ENCODE measurements at regions not wholly inside any gene's neighbourhood (a gene's known extent, or its start where the extent isn't known, plus 50 kb on each side); places are given as distances from the start of the nearest gene placed in this dataset.

- H3K4me3 ChIP-seq (replicated peaks in 1 of 2; ENCODE audit: low read depth in 1 of 2, low read length in 2 of 2): no peak overlapping the region
- no peak overlapping the region for H2AFZ ChIP-seq (ENCODE audit: low read depth, low read length, poor library complexity, severe bottlenecking)
- no peaks in the 10 kb centered on the region for H3K4me1 ChIP-seq (ENCODE audit: control insufficient read depth in 1 of 2, insufficient read depth in 2 of 2, low read length in 2 of 2)
- no peak overlapping the region for H3K9ac ChIP-seq (ENCODE audit: low read length)
- no peak overlapping the region for H3K27ac ChIP-seq (ENCODE audit: low read depth, low read length)
- RAD21 ChIA-PET (ENCODE audit: low non-redundant PET in 1 of 2, low total read pairs in 2 of 2, uncharacterized antibody in 2 of 2, unreplicated experiment in 2 of 2): no interaction called here
- no peaks in the 10 kb centered on the region; a peak in 1 of 4 replicates for H3K9me3 ChIP-seq (ENCODE audit: control insufficient read depth in 1 of 2, insufficient read depth in 1 of 2, low read depth in 1 of 2, low read length in 2 of 2)
- ATAC-seq (no peak), DNase-seq (ENCODE audit: low read depth, low spot score) (no peak)
- H3K36me3 ChIP-seq (ENCODE audit: control insufficient read depth in 1 of 2, insufficient read depth in 2 of 2, low read length in 2 of 2): no peaks in the 10 kb centered on the region
- H3K79me2 ChIP-seq (ENCODE audit: insufficient read depth, low read length): no peaks in the 10 kb centered on the region
- no peak for TF ChIP-seq EZH2phosphoT487 (IDR thresholded peaks at IDR 0.05; ENCODE audit: borderline replicate concordance)
- TF ChIP-seq POLR2AphosphoS5 (IDR thresholded peaks at IDR 0.05; ENCODE audit: low read depth, low read length): no peak
- no peak for TF ChIP-seq CEBPB (IDR thresholded peaks at IDR 0.05; ENCODE audit: low read depth)
- TF ChIP-seq REST (IDR thresholded peaks at IDR 0.05; ENCODE audit: low read depth): no peak
- TF ChIP-seq CTCF (IDR thresholded peaks at IDR 0.05 in 2 of 3, conservative IDR thresholded peaks at IDR 0.05 in 1 of 3; ENCODE audit: borderline replicate concordance in 1 of 3, insufficient read depth in 1 of 3, low read depth in 2 of 3, low read length in 2 of 3): no peak
- no peak for TF ChIP-seq MAX (IDR thresholded peaks at IDR 0.05)
- no peak for TF ChIP-seq ZBTB33 (IDR thresholded peaks at IDR 0.05; ENCODE audit: extremely low read depth, insufficient replicate concordance, low read length)
- no peak for TF ChIP-seq SP1 (IDR thresholded peaks at IDR 0.05; ENCODE audit: low read depth)
- TF ChIP-seq SIN3A (IDR thresholded peaks at IDR 0.05; ENCODE audit: low read depth): no peak
- TF ChIP-seq RAD21 (IDR thresholded peaks at IDR 0.05; ENCODE audit: low read depth): no peak
- no peak for TF ChIP-seq POLR2A (IDR thresholded peaks at IDR 0.05; ENCODE audit: borderline replicate concordance, extremely low read depth, insufficient read depth, insufficient read length)
- no peak for TF ChIP-seq SRF (IDR thresholded peaks at IDR 0.05; ENCODE audit: low read depth)
- no peak for TF ChIP-seq YY1 (IDR thresholded peaks at IDR 0.05; ENCODE audit: extremely low read depth, insufficient replicate concordance, low read depth, low read length)
- no peak for TF ChIP-seq JUND (IDR thresholded peaks at IDR 0.05)
- no peak for TF ChIP-seq FOSL1 (IDR thresholded peaks at IDR 0.05; ENCODE audit: low read depth)
- no peak for TF ChIP-seq TCF7L2 (IDR thresholded peaks at IDR 0.05; ENCODE audit: borderline replicate concordance, extremely low read depth, insufficient read depth, insufficient read length)
- TF ChIP-seq ATF3 (IDR thresholded peaks at IDR 0.05): no peak
- TF ChIP-seq ZNF274 (IDR thresholded peaks at IDR 0.05; ENCODE audit: low read depth, low read length): no peak
- CTCF ChIA-PET: no interaction called here
- no peaks in the 10 kb centered on the region for H4K20me1 ChIP-seq (ENCODE audit: insufficient read depth)
- POLR2A ChIA-PET: no interaction called here
- no peak overlapping the region for H3K4me2 ChIP-seq (ENCODE audit: low read length)
- no peaks in the 10 kb centered on the region for H3K9me2 ChIP-seq (ENCODE audit: insufficient read depth)
- no TSS peak for BruUV-seq (replicated peaks)
- H3K27me3 ChIP-seq (ENCODE audit: insufficient read depth, low read length): peaks cover 10% of the 10 kb centered on the region; the same call in 1 of the 2 replicates
- intact Hi-C loops (cut with micrococcal nuclease): no loop called here
Measured at GRCh38 chr22:48629631-48630432, 1197.8 kb downstream of the BRD1 start.
